A172 (cell line): ENCODE measurements at regions not wholly inside any gene's neighbourhood (a gene's known extent, or its start where the extent isn't known, plus 50 kb on each side); places are given as distances from the start of the nearest gene placed in this dataset.
A peak's percentile ranks its signal among the peaks of the same experiment; 100 is the strongest.
"Not testable (repeated sequence)": the region's sequence is repeated elsewhere in the genome, so short reads cannot be mapped to it uniquely, and the experiment has no call there.

Source experiments
- DNase-seq: peaks from one replicate; pipeline ENCODE4 v3.0.0-alpha.2; 2015; ENCODE audit warnings: low spot score

DNA sequence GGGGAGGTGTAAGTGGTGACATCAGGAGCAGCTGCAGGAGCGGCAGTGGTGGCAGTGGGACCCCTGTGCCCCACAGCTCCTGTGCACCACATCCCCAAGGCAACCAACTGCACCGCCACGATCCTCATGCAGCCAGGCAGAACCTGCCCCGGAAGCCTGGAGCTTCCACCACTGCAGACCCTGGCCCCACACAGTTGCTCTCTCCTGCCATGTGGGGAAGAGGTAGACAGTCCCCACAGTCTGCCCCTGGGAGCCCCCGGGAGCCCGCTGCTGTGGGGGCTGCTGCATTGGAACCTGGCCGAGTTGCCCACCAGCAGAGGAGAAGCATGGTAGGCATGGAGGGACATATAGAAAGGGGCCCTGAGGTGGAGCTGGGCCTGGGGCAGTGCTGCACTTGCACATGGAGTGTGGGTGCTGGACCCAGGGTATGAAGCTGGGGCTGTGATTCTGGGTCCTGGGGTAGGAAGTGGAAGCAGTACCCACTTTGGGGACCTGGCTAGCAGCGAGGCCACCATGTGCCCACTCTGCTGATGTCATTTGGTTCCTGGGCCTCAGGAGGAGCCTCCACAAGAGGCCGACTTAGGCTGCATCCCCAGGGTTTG, 623.3 kb upstream of the LRRTM4 start:
- DNase-seq: no peak

DNA sequence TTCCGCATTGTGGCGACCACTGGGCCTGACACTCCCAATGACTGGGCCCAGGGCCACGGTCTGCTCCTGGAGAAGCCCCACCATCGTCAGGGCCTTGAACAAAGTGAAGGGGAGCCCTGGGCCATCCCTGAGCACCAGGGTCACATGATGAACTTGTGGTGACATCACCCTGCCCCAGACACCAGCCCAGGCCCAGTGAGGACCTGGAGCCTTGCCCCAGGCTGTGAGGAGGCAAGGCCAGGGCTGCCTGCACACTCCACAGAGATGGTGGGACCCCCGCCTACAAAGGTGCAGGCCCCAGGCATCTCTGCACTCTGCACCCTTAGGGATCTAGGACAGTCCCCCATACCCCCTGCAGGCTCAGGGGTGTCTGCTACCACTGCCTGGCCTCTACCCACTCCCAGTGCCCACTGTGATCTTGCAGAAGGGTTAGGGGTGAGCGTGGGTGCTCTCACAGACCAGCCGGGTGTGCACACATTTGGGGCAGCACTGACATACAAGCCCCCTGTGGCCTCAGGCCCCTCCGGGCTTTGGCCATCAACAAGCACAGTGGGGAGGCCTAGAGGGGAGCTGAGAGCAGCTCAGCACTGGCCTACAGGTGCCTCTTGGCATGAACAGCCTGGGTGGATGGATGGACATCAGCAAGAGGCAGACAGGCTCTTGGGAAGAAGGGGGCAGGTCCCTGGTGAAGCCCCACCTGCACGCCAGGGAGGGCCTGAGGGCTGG, 624.0 kb upstream of the LRRTM4 start:
- DNase-seq: no peak

DNA sequence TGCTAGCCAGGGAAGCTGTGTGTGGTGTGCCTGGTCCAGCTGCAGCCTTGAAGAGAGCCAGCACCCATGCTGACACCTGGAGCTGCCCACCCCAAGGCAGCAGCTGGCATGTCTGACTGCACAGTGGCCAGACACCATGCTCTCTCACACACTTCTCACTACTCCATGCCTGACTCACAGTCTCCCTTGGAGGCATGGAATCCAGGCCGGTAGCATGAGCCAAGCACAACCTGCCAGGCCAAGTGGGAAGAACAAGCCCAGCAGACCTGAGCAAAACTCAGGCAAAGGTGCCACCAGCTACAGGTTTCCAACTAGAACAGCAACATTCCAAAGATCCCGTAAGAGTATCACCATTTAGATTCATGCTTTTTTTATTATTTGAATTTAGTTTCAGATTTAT, 625.3 kb upstream of the LRRTM4 start:
- DNase-seq: no peak

DNA sequence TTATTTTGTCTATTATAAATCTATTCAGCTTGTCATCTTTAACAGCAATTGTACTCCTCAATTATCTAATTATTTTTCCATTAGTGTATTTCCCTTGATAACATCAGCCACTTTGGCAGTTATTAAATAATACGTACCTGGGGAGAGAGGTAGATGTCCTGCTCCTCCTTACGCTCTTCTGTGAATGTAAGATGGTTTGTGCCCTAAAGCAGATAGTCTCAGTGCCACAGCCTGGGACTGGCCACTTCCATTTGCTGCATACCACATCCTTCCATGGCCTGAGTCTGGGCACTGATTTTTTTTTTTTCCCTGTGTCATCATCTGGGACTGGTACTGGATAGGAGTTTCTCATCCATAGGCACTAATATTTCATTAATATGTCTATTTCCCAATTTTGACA, 632.4 kb upstream of the LRRTM4 start:
- no peak for DNase-seq

DNA sequence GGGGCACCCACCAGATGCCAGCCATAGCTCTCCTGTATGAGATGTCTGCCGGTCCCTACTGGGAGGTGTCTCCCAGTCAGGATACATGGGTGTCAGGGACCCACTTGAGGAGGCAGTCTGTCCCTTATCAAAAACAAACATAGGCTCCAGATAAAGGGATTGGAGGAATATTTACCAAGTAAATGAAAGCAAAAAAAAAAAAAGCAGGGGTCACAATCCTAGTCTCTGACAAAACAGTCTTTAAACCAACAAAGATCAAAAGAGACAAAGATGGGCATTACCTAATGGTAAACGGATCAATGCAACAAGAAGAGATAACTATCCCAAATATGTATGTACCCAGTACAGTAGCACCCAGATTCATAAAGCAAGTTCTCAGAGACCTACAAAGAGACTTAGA, 640.0 kb upstream of the LRRTM4 start:
- DNase-seq: no peak

DNA sequence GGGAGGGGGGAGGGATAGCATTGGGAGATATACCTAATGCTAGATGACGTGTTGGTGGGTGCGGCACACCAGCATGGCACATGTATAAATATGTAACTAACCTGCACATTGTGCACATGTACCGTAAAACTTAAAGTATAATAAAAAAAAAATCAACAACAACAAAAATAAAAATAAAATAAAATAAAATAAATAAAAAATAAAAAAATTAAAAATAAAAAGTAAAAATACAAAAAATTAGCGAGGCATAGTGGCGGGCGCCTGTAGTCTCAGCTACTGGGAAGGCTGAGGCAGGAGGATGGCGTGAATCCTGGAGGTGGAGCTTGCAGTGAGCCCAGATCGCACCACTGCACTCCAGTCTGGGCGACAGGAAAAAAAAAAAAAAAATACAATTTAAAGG, 650.0 kb upstream of the LRRTM4 start:
- not testable (repeated sequence) for DNase-seq

DNA sequence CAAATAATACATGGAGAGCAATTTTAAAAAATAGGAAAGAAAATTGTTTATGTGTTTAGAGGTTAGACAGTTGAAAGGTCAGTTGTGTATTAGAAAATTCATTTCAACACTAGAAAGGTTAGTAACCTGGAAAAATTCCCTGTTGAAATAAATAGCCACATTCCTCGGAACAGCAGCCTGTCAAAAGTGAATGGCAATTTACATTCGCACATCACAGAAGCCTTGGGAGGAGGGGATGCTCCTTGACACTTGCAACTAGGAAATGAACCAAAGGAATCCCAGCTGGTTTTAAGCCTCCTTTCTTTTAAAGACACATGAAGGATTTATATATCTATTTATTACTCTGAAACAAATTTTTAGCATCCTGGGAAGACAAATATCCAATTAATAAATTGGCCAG, 653.5 kb upstream of the LRRTM4 start:
- no peak for DNase-seq

DNA sequence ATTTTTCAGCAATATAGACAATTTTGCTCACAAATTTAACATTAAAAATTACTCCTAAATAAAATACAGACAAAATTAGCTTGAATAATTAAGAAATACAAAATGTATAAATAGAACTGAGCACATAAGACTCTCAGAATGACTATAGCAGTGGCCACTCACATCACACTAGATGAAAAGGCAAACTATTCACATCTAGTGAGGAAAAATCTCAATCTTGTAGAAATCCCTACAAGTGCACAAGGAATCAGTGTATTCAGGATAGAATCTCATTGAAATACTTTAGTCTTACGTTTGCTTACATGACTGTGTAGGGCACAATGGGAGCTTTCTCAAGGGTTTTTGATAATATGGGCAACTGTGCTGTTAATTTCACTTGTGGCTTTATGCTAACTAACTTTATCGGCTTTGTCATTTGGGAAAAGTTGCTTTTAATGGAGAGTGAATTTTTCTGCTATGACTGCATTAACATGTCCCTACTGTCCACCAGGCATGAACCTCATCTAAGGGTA, 678.9 kb upstream of the LRRTM4 start:
- DNase-seq: no peak

DNA sequence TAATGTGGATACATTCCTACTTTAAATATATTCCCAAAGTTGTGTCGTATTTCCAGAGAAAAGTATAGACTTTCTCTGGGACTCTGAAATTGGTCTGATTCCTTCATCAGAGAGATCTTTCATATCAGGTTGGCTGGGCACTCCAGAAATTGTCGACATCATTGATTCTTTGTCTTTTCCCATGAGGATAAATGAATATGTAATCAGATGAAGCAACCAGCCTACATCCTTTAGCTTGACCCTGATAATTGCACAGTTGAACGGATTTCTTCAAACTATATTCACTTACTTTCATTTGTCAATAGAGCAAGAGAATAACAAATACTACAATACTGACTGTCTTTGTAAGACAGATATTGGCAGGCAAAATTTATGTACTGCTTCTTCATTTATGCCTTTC, 680.2 kb upstream of the LRRTM4 start:
- DNase-seq: no peak

DNA sequence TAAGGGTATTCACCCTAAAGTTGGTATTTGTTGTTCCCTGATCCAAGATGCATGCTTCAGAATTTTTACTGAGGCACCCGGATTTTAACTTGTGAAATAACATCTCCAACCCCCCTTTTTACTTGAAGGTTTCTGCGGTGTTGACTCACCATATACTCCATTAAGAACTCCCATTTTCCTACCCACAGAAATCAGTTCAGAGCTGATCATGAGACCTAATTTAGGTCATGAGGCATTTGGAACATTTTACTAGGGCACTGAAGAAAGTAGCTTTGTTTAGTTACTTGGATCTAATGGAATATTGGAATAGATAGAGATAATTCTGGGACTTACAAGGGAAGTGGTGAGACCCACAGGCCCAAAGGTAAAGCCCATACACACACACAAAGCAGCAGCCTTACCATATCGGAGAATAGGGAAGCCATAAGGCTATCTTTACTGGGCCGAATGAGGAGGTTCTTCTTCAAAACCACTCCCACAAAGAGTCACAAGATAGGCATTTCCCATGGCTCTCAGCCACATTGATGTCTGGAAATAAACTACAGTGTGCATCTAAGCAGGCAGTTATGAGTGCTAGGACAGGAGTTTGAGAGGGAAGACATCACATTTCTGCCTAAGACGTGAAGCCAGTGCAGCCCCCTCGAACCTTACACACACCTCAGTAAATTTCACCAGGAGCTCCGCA, 681.0 kb upstream of the LRRTM4 start:
- DNase-seq: peak; percentile 92

DNA sequence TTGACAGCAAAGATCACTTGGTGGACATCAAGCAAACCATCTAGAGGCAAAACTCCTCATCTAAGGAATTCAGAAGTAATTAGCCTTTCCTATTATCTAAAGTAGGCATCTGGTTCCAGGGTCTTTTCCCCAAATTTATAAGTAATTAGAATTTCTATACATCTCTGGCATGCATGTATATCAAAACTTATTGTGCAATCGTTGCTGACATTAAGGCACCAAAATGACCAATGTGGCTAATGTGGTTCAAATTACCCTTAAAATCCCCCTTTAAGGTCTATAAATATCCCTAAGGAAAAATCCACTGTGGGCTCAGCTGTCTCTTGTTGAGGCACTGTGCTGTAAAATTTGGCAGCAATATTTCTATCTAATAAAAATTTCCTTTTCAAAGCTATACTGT, 695.9 kb upstream of the LRRTM4 start:
- DNase-seq: no peak

DNA sequence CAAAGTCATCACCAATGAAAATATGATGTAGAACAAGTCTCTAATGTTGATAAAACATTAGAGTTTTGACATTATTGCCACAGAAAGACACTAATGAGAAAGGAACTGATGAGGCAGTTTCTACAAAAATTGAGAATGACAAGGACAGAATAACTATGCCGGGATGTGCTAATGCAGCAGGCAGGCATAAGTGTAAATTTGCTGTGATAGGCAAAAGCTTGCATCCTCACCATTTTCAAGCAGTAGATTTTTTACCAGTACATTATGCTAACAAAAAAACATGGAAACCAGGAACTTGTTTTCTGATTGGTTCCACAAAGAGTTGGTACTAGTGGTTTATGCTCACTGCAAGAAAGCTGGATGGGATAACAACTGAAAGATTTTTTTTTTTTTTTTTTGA, 715.5 kb upstream of the LRRTM4 start:
- DNase-seq: no peak

DNA sequence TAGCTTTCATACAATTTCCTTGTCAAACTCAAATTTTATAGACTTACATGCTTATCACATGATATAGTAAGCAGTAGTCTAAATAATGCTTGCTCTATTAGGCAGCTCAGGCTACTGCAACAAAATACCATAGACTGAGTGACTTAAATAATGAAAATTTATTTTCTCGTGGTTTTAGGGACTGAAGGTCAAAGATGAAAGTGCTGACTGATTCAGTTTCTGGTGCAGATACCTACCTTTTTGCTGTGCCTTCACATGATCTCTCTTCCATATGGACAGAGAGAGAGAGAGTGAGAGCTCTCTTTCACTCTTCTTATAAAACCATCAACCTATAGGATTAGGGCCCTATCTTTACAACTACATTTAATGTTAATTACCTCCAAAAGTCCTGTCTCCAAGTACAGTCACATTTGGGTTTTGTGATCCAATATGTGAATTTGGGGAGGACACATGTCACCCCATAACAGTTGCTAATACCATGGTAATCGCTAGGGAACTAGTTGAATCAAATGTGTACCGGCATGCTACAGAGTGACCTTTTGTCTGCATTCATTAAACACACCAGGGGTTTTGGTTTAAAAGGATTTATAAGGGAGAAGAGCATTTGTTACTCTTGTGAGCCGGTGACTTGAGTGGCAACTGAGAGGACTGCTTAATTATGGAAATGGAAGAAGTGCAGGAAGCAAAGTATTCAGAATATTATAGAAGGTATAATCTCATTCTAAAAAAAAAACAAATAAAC, 723.4 kb upstream of the LRRTM4 start:
- DNase-seq: no peak

DNA sequence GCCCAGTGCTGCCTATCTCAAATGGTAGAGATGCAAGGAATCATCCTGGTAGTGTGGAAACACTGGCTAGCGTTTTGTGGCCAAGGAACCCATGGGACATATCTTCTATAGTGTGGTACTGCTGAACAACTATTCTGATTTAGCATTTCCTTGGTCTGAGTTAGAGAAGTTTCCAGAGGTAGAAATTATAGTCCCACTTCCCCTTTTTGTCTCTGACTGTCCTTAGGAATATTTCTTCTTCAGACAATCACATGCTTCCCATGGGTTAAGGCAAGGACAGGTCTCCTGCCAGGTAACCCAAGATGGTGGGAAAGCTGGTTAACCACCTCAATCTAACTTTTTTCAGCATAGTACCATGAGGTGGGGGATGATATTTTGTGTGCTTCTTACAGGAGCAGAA, 729.5 kb upstream of the LRRTM4 start:
- DNase-seq: no peak

DNA sequence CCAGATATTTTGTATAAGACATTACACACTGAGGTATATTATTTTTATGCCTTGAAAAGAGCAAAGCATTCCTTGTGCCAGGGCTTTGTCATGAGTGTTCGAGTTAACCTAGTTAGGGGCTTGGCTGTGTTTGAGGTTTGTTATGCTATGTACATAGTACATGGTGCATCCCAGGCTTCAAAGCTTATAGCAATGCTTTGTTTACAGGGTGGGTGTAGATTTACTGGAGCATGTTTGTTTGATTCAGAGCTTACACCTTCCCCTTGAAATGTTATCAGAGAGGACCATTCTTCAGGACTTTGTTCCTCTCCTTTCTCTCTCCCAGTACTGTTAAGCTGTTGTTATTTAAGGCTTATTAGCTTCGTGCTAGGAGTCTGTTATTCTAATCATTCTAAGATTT, 738.7 kb upstream of the LRRTM4 start:
- no peak for DNase-seq

DNA sequence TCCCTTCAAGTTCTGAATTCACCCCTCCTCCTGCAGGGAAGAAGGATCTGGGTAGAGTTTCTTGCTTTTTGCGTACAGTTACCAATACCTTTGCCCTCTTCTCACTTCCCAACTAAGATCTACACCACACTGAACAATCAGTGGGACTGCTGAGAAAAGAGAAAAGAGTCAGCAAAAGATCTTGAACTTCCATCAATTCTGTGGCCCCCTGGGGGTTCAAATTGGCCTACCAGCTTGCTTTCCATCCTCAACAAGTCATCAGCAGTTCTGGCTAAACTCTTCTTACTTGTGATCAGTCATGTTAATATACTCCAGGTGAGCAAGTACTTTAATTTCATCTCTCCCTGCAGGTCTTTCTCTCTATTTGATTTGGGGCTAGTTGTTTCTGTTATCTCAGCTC, 739.3 kb upstream of the LRRTM4 start:
- DNase-seq: no peak

DNA sequence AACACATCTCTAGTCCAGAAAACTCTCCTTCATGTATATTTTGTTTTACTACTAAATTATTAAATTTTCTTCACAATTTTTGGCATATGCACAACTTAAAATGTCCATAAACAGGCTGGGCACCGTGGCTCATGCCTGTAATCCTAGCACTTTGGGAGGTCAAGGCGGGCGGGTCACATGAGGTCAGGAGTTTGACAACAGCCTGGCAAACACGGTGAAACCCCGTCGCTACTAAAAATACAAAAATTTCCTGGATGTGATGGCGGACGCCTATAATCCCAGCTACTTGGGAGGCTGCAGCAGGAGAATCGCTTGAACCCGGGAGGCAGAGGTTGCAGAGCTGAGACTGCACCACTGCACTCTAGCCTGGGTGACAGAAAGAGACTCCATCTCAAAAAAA, 739.9 kb upstream of the LRRTM4 start:
- DNase-seq: not testable (repeated sequence)

DNA sequence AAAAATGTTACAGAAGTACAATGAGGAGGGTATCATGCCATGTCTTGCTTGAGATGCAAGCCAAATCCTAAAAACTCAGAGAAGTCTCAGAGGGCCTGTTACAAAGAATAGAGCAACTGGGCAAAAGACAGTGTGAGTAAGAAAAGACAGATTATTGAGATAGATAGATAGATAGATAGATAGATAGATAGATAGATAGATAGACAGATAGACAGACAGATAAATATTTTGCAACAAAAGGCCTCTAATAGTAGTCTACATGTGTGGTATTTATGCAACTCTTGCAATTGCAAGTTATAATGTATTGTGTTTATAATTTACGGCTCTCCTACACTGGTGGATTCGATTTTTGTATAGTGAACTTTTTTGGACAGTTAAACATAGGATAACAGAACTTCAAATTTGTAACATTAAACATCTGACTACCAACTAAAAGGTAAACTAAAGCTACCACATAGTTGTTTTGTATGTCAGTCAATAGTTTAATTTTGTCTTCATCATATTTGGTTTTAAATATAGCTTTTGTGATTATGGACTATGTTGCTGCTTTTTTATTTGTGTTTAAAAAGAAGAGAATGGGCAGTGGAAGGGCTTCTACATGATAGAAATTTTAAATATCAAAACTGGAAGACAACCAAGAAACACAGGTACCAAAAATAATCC, 740.7 kb upstream of the LRRTM4 start:
- DNase-seq: no peak

DNA sequence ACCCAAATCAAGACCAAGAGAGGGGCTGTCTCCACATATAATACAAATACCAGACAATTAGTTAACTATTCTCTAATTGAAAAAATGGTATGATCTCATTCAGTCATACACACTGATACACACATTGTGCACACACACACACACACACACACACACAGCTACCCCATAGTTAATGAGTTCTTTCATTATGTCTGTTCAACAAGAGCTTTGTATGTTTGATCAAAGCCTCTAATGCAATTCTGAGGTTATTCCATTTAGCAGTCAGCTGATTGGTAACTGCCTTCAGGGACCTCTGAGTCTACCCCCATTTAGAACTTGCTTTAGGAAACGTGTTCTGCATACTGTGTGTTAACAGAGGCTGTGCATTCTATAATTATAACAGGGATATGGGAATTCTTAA, 741.4 kb upstream of the LRRTM4 start:
- no peak for DNase-seq

DNA sequence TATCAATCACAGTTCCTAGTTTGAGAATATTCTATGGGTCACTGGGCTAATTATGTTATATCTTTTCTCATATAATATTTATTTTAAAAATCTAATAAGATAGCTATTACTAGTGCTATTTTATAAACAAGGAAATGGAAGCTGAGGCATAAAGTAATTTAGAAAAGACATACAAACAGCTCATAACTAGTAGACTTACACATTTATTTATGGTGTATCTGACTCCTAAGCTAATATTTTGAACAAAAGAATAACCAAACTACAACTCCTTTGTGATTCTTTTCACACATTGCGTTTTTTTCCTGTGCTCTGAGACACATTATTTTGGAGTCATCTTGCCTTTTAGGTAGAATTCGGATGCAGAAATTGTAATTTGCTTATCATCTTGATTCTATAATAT, 742.0 kb upstream of the LRRTM4 start:
- DNase-seq: no peak

DNA sequence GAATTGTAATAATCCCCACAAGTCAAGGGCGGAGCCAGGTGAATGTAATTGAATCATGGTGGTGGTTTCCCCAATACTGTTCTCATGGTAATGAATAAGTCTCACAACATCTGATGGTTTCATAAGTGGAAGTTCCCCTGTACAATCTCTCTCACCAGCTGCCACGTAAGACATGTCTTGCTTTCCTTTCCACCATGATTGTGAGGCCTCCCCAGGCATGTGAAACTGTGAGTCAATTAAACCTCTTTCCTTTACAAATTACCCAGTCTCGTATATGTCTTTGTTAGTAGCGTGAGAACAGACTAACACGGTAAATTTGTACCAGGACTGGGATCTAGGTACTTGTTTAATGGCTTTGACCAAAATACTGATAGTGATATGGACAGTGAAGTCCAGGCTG, 744.3 kb upstream of the REG3G start:
- no peak for DNase-seq
